ENCODE measurements at regions not wholly inside any gene's neighbourhood (a gene's known extent, or its start where the extent isn't known, plus 50 kb on each side); places are given as distances from the start of the nearest gene placed in this dataset.

GRCh38 chr6:167652701-167653095, 174.0 kb upstream of the AFDN start:
- in situ Hi-C loops (cut with MboI; ENCODE audit: low pct_unique_long_range_greater_than_20kb in 2 of 9, low sequenced_read_pairs in 9 of 9, unreplicated experiment in 9 of 9), result no loop called here
- 65 to 100% (median 100%) methylated on average over 1 to 7 of the region's 13 CpGs; no CpG with 5 or more reads in 6 of the 10 experiments for WGBS, 10 experiments

GRCh38 chr6:167653561-167653960, 173.2 kb upstream of the AFDN start:
- Histone ChIP-seq H3K27ac (no peak overlapping the region), H3K4me1 (replicated peaks in 1 of 2) (peaks cover 0 to 8% of the 10 kb centered on the region in 2 donors), H3K4me3 (no peak overlapping the region)
- in situ Hi-C loops (cut with MboI; ENCODE audit: low pct_unique_long_range_greater_than_20kb in 2 of 9, low sequenced_read_pairs in 9 of 9, unreplicated experiment in 9 of 9), result no loop called here
- no peak for ATAC-seq (replicated peaks in 6 of 8)
- WGBS, 10 experiments, result 65 to 100% (median 92%) methylated on average over 1 to 18 of the region's 23 CpGs; no CpG with 5 or more reads in 2 of the 10 experiments

More at GRCh38 chr6:167652701-167653095, 174.0 kb upstream of the AFDN start:
- Histone ChIP-seq H3K27ac (no peak overlapping the region), H3K4me1 (replicated peaks in 1 of 2) (peaks cover 6 to 15% of the 10 kb centered on the region in 2 donors), H3K4me3 (no peak overlapping the region)
- ATAC-seq (replicated peaks in 6 of 8), result no peak

- Histone ChIP-seq H3K27ac (no peak overlapping the region), H3K4me1 (replicated peaks in 1 of 2) (peaks cover 4 to 15% of the 10 kb centered on the region in 2 donors), H3K4me3 (no peak overlapping the region)
- WGBS, 10 experiments, result 0 to 100% (median 80%) methylated on average over 1 to 4 of the region's 4 CpGs; no CpG with 5 or more reads in 2 of the 10 experiments
- in situ Hi-C loops (cut with MboI; ENCODE audit: low pct_unique_long_range_greater_than_20kb in 2 of 9, low sequenced_read_pairs in 9 of 9, unreplicated experiment in 9 of 9), result no loop called here
- no peak for ATAC-seq (replicated peaks in 6 of 8)
These were observed 172.3 kb upstream of the AFDN start for GRCh38 chr6:167654389-167654788.

- in situ Hi-C loops (cut with MboI; ENCODE audit: low pct_unique_long_range_greater_than_20kb in 2 of 9, low sequenced_read_pairs in 9 of 9, unreplicated experiment in 9 of 9), result no loop called here
- 0 to 90% (median 76%) methylated on average over 2 to 4 of the region's 4 CpGs; no CpG with 5 or more reads in 1 of the 10 experiments for WGBS, 10 experiments
- ATAC-seq (replicated peaks in 6 of 8), result no peak
- peaks cover 5 to 15% of the 10 kb centered on the region in 2 donors for H3K4me1 ChIP-seq (replicated peaks in 1 of 2)
- H3K27ac ChIP-seq, result no peak overlapping the region
- no peak overlapping the region for H3K4me3 ChIP-seq
These were observed 171.4 kb upstream of the AFDN start for GRCh38 chr6:167655174-167655821.

GRCh38 chr6:167658106-167658505, 168.6 kb upstream of the AFDN start:
- ATAC-seq (replicated peaks in 6 of 8), result no peak
- peaks cover 21 to 31% of the 10 kb centered on the region in 2 donors for H3K4me1 ChIP-seq (replicated peaks in 1 of 2)
- H3K27ac ChIP-seq, result no peak overlapping the region
- 40 to 100% (median 94%) methylated on average over 1 to 4 of the region's 5 CpGs; no CpG with 5 or more reads in 2 of the 10 experiments for WGBS, 10 experiments
- H3K4me3 ChIP-seq, result no peak overlapping the region
- in situ Hi-C loops (cut with MboI; ENCODE audit: low pct_unique_long_range_greater_than_20kb in 2 of 9, low sequenced_read_pairs in 9 of 9, unreplicated experiment in 9 of 9), result no loop called here

- peak in 5 of 8 experiments; percentile 26 to 86 (median 60) for ATAC-seq (replicated peaks in 6 of 8)
- Histone ChIP-seq H3K4me3 (no peak overlapping the region), H3K4me1 (replicated peaks in 1 of 2) (peaks cover 28 to 41% of the 10 kb centered on the region in 2 donors), H3K27ac (peak overlapping the region in 1 of 2 donors; percentile 71)
- 33 to 100% (median 87%) methylated on average over 1 to 4 of the region's 4 CpGs; no CpG with 5 or more reads in 5 of the 10 experiments for WGBS, 10 experiments
- in situ Hi-C loops (cut with MboI; ENCODE audit: low pct_unique_long_range_greater_than_20kb in 2 of 9, low sequenced_read_pairs in 9 of 9, unreplicated experiment in 9 of 9), result no loop called here
These were observed 167.7 kb upstream of the AFDN start for GRCh38 chr6:167659046-167659445.

- in situ Hi-C loops (cut with MboI; ENCODE audit: low pct_unique_long_range_greater_than_20kb in 2 of 9, low sequenced_read_pairs in 9 of 9, unreplicated experiment in 9 of 9), result no loop called here
- Histone ChIP-seq H3K4me3 (no peak overlapping the region), H3K4me1 (replicated peaks in 1 of 2) (peaks cover 42 to 54% of the 10 kb centered on the region in 2 donors), H3K27ac (no peak overlapping the region)
- peak in 2 of 8 experiments; percentile 35 to 81 for ATAC-seq (replicated peaks in 6 of 8)
- 0 to 90% (median 80%) methylated on average over 1 to 4 of the region's 4 CpGs; no CpG with 5 or more reads in 1 of the 10 experiments for WGBS, 10 experiments
These were observed 166.3 kb upstream of the AFDN start for GRCh38 chr6:167660424-167660823.

GRCh38 chr6:167660944-167661551, 165.7 kb upstream of the AFDN start:
- Histone ChIP-seq H3K4me3 (no peak overlapping the region), H3K27ac (no peak overlapping the region)

GRCh38 chr6:167661552-167662044, 165.1 kb upstream of the AFDN start:
- H3K27ac ChIP-seq, result no peak overlapping the region
- in situ Hi-C loops (cut with MboI; ENCODE audit: low pct_unique_long_range_greater_than_20kb in 2 of 9, low sequenced_read_pairs in 9 of 9, unreplicated experiment in 9 of 9), result no loop called here
- peaks cover 50 to 65% of the 10 kb centered on the region in 2 donors for H3K4me1 ChIP-seq (replicated peaks in 1 of 2)
- 21 to 100% (median 68%) methylated on average over 1 to 7 of the region's 8 CpGs; no CpG with 5 or more reads in 1 of the 10 experiments for WGBS, 10 experiments
- no peak overlapping the region for H3K4me3 ChIP-seq
- ATAC-seq (replicated peaks in 6 of 8), result peak in 2 of 8 experiments; percentile 55 to 62

More at GRCh38 chr6:167660944-167661551, 165.7 kb upstream of the AFDN start:
- peak in 2 of 8 experiments; percentile 55 to 57 for ATAC-seq (replicated peaks in 6 of 8)
- H3K4me1 ChIP-seq (replicated peaks in 1 of 2), result peaks cover 45 to 61% of the 10 kb centered on the region in 2 donors
- in situ Hi-C loops (cut with MboI; ENCODE audit: low pct_unique_long_range_greater_than_20kb in 2 of 9, low sequenced_read_pairs in 9 of 9, unreplicated experiment in 9 of 9), result no loop called here
- WGBS, 10 experiments, result 0 to 100% (median 52%) methylated on average over 1 to 9 of the region's 9 CpGs; no CpG with 5 or more reads in 1 of the 10 experiments

- 44 to 94% (median 84%) methylated on average over 2 to 14 of the region's 39 CpGs; no CpG with 5 or more reads in 2 of the 10 experiments for WGBS, 10 experiments
- no peak overlapping the region for H3K4me3 ChIP-seq
- H3K27ac ChIP-seq, result no peak overlapping the region
- H3K4me1 ChIP-seq (replicated peaks in 1 of 2), result peaks cover 50 to 72% of the 10 kb centered on the region in 2 donors
- in situ Hi-C loops (cut with MboI; ENCODE audit: low pct_unique_long_range_greater_than_20kb in 2 of 9, low sequenced_read_pairs in 9 of 9, unreplicated experiment in 9 of 9), result no loop called here
- ATAC-seq (replicated peaks in 6 of 8), result no peak
These were observed 164.4 kb upstream of the AFDN start for GRCh38 chr6:167662075-167662880.

GRCh38 chr6:167662881-167663205, 163.9 kb upstream of the AFDN start:
- in situ Hi-C loops (cut with MboI; ENCODE audit: low pct_unique_long_range_greater_than_20kb in 2 of 9, low sequenced_read_pairs in 9 of 9, unreplicated experiment in 9 of 9), result no loop called here
- peak in 4 of 8 experiments; percentile 6 to 36 (median 13) for ATAC-seq (replicated peaks in 6 of 8)
- Histone ChIP-seq H3K27ac (peak overlapping the region in 1 of 2 donors; percentile 40), H3K4me3 (no peak overlapping the region), H3K4me1 (replicated peaks in 1 of 2) (peaks cover 54 to 78% of the 10 kb centered on the region in 2 donors)
- WGBS, 10 experiments, result 95 to 98% methylated on average over 4 to 7 of the region's 14 CpGs; no CpG with 5 or more reads in 8 of the 10 experiments

- H3K4me1 ChIP-seq (replicated peaks in 1 of 2), result peaks cover 59 to 82% of the 10 kb centered on the region in 2 donors
- H3K27ac ChIP-seq, result peak overlapping the region in 1 of 2 donors; percentile 40
- H3K4me3 ChIP-seq, result no peak overlapping the region
- ATAC-seq (replicated peaks in 6 of 8), result peak in 4 of 8 experiments; percentile 12 to 60 (median 34)
- WGBS, 10 experiments, result 0 to 87% (median 72%) methylated on average over 1 to 4 of the region's 4 CpGs; no CpG with 5 or more reads in 4 of the 10 experiments
- in situ Hi-C loops (cut with MboI; ENCODE audit: low pct_unique_long_range_greater_than_20kb in 2 of 9, low sequenced_read_pairs in 9 of 9, unreplicated experiment in 9 of 9), result no loop called here
These were observed 163.4 kb upstream of the AFDN start for GRCh38 chr6:167663316-167663715.
